HG02642 (cell line): ENCODE measurements at regions not wholly inside any gene's neighbourhood (a gene's known extent, or its start where the extent isn't known, plus 50 kb on each side); places are given as distances from the start of the nearest gene placed in this dataset.
"Not testable (repeated sequence)": the region's sequence is repeated elsewhere in the genome, so short reads cannot be mapped to it uniquely, and the experiment has no call there.

Experiments used
- ATAC-seq: cut with Tn5 transposase; IDR thresholded peaks from one replicate; pipeline ENCODE4 v1.9.1; 2021; ENCODE audit warnings: mild to moderate bottlenecking; ENCODE audit not compliant: unreplicated experiment, poor library complexity

DNA sequence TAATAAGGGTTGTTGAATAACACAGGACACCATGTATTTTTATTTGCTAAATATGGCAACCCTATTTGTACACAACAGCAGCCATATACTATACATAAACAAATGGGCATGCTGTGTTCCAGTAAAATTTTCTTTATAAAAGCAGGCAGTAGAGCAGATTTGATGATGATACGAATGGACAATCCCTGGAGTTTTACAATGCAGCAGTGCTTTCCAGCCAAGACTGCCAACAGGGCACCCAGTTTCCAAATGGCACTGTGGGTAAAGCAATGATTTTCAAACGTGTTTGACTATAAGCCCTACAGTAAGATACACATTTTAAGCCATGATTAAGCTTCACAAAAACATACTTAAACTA, 282.7 kb downstream of the NUAK1 start:
- no peak for ATAC-seq

DNA sequence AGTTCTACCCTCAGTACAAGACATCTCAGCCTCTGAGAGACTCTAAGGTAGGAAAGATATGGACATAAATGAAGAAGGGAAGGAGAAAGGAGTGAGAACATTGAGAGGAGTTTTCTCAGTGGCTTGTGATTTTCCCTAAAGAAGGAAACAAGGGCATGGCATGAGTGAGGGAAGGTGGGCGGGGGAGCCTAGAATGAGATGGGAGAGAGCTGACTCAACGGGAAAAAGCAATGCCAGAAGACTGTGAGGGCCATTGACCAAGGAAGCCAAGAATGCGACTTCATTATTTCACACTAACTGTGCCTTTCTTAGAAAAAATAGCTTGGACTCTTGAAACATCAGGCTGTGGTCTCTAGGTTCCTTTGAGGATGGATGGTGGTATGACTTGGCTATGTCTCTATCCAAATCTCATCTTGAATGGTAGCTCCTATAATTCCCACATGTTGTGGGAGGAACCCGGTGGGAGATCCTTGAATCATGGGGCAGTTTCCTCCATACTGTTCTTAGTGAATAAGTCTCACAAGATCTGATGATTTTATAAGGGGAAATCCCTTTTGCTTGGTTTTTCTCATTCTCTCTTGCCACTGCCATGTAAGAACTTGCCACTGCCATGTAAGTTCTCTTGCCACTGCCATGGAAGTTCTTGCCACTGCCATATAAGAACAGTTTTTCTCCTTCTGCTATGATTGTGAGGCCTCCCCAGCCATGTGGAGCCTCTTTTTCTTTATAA, 279.6 kb downstream of the NUAK1 start:
- no peak for ATAC-seq

DNA sequence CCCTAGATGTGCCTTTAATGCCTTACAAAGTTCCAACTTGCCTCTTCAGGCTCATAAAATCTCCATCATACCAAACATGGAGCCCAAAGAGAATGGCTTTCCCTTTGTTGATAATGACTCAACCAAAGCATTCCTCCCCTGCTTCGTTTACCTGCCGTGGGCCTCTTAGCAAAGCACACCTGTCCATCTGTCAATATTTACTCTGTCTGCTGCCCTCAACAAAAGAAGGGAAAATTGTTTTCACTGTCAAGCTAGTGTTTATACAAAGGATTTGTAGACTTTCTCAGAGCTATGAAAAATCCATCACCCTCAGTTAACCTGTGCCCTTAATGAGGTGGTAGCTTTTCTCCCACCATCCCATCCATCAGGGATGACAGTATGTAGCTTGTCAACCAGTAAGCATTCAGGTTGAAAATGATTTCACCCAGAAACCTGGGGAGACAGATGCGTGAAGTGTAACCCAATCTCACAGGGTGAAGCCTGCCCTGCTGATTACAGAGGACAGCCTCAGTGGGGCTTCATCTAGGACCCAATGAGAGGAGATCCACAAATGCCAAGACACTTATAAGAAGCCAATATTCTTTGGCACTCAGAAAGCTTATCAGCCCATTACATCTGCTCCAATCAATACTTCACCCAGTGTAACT, 278.1 kb downstream of the NUAK1 start:
- no peak for ATAC-seq

DNA sequence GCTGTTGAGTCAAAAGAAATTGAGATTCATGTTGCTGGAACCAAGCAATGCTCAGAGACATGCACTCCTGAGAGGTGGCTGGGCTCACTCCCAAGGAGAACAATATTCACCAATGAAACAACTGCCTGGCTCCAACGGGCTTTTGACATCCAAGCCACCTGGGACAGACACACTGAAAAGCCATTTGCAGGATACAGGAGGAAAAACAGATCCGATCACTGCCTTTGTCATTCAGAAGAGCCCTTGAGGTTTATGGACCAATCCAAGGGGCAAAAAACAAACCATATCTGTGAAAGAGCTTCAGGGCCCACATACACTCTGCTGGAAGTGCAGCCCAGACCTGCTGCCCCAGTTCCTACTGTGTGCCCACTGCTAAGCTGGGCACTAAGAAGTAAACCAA, 277.5 kb downstream of the NUAK1 start:
- no peak for ATAC-seq

DNA sequence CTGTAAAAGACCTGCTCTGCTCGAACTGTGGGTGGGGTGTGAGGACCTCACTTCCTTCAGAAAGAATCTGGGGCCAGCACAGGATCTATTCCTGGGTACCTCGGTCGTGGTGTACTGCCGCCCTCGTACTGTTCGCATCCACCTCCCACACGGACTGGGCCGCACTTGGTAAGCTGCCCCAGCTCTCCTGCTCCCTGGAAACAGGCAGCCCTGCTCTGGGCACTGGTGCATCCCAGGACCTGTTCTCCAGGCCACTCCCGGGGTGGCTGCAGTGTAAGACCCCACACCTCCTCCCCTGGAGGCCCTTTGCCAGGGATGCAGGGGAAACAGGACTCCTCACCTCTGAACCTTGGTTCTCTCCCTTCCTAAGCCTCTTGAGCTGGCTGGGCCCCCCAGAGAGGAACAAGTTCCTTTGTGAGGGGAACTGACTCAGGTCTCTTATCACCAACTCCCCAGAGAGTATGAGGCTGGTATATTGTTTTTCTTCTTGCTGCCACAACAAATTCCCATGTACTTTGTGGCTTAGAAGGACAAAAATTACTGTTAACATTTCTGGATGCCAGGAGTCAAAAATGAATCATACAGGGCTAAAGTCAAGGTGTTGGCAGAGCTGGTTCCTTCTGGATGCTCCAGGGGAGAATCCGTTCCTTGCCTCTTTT, 276.5 kb downstream of the NUAK1 start:
- ATAC-seq = no peak

DNA sequence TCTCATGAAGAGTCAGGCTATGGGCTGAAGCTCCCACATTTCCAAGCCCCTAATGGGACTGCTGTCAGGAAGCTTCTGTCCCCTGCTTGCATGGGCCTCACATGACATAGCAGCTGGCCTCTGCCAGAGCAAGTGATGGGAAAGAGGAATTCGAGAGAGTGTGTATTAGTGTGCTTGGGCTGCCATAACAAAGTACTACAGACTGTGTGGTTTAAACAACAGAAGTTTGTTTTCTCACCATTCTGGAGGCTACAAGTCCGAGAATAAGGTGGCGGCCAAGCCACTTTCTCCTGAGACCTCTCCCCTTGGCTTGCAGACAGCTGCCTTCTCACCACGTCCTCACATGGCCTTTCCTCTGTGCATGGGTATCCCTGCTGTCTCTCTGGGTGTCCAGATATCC, 274.4 kb downstream of the NUAK1 start:
- ATAC-seq = no peak

DNA sequence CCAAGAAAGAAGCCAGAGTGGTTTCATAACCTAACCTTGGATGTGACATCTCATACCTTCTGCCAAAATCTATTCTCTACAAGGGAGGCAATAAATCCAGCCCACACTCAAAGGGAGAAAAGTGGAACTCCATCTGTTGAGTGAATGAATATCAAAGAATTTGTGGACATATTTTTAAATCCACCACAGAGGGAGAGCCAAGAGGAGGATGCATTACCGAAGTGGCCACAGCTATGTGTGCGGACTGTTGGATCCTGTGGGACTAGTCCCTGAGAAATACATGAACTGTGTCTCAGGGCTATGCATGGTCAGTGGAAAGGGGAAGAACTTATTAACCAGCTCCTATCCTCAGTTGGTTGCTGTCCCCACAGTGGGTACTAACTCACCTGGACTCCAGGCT, 273.9 kb downstream of the NUAK1 start:
- no peak for ATAC-seq

DNA sequence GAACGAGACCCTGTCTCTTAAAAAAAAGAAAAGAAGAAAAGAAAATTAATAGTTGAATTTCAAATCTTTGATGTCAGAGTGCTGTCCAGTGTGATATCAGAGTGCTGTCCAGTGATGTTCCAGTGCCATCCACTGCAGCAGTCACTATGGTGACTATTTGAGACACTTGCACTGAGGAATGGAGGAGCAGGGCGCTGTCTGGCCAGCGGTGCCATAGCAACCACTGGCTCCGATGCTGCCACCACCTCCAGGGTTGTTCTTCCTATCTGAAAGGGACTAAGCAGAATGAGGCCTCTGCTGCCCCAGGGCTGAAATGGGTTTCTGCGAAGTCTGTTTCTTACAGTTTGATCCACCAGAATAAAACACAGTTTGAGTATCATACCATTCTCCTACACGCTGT, 272.9 kb downstream of the NUAK1 start:
- ATAC-seq = no peak

DNA sequence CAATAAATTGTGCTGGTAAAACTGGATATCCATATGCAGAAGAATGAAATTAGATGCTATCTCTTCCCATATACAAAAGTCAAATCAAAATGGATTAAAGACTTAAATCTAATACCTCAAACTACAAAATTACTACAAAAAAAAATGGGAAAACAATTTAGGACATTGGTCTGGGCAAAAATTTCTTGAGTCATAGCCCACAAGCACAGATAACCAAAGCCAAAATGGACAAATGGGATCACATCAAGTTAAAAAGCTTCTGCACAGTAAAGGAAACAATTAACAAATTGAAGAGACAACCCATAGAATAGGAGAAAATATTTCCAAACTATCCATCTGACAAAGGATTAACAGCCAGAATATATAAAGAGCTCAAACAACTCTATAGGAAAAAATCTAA, 264.6 kb downstream of the NUAK1 start:
- no peak for ATAC-seq

DNA sequence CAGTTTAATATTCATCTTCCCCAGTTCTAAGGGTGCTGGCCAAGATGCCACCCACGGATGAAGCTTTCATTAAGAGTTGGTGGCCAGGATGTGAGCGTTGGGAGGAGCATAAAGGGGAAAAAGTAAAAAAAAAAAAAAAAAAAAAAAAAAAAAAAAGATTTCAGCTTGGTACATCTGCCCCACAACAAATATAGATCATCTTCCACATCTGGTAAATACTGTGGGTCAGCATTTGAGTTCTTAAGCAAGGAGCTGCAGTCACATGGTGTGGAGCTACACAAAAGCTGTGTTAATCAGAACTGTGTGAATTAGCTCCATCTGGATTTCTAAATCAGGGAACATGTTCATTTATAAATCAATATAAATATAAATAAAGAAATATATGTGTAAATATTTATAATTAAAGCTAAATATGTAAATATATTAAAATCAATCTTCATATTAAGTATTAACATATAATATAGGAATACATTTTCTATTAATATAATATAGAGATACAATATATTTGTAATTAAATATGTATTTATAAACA, 262.3 kb downstream of the NUAK1 start:
- ATAC-seq = no peak

DNA sequence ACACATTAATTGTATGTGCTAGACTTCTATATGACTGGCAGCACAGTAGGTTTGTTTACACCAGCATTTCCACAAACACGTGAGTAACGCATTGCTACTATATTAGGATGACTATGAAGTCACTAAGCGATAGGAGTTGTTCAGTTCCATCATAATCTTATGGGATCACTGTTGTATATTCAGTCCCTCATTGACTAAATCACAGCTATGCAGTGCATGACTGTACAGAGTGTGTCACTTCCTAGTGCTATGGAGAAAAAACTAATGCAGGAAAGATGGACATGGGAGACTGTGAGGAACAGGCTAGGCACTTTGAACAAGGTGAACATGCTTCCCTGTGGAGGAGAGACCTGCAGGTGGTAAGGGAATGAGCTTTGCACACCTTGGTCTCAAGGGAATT, 259.8 kb downstream of the NUAK1 start:
- no peak for ATAC-seq

DNA sequence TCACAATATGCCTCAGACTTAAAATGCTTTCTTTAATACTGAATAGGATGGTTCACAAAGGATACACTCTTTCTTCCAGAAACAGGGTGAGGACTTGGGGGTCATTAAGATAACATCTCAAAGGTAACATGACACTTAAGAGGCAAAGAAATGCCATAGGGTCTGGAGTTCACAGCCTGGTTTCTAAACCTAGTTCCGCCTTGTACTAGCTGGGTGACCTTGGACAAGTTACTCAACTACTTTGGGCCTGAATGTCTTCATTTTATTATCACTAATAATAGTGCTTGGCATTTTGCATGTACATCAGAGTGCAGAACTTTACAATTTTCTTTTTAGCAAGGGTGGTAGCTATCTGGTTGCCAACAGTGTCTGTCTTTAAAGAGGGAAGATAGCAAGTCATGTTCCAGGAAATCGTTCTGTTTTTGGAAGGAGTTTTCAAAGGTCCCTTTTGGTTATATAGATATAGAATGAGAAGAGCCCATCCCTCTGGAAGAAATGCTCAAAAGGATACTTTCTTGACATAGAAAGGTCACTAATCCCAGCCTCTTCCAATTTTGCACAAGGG, 257.8 kb downstream of the NUAK1 start:
- ATAC-seq = no peak

DNA sequence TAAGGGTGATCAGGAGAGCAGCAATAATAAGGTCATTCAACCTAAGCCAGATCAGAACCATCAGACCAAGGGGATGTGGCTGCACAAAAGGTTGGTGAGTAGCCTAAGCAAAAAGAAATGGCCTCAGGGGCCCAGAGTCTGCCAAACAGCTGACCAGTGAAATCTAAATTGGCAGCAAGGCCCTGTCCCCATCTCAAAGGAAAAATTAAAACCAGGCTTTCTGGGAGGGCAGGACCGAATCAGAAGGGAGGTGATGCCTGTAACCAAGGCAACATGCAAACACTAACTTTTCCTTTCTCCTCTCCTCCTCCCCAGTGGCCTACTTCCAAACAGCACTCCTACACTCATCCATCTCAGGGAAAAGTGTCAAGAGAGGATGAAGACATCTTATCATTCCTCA, 256.4 kb downstream of the NUAK1 start:
- ATAC-seq = no peak

DNA sequence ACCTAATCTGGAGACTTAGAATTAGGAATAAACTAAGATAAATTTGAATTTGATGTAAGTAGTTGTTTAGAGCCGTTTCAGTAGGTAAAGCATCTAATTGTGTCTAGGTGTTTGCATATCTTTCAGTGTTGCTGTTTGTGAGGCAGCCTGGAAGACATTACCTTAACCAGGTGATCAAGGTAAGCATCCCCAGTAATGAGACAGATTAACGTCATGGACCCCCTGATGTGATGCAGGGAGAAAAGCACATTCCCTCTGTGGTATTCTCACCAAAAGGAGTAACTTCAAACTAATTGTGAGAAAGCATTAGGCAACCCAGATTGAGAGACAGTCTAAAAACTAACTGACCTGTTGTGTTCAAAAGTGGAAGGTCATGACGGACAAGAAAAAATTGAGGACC, 251.6 kb downstream of the NUAK1 start:
- no peak for ATAC-seq

DNA sequence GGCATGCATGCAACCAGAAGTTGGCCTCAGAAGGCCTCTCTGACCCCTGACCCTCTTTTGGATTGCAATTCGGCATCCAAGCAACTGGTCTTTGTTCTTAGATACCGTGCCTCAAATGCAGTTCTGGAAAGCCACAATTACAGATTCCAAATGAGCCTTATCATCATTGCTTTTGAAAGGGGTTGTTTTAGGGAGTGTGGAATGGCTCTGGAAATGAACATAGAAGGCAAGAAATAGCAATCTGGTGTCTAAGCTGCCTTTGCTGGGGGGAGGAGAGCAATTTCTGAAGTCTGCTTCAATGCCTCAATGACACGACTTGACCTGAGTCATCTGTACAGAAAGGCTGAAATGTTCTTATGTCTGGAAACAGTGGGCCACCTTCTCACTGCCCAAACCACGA, 250.1 kb downstream of the NUAK1 start:
- no peak for ATAC-seq

DNA sequence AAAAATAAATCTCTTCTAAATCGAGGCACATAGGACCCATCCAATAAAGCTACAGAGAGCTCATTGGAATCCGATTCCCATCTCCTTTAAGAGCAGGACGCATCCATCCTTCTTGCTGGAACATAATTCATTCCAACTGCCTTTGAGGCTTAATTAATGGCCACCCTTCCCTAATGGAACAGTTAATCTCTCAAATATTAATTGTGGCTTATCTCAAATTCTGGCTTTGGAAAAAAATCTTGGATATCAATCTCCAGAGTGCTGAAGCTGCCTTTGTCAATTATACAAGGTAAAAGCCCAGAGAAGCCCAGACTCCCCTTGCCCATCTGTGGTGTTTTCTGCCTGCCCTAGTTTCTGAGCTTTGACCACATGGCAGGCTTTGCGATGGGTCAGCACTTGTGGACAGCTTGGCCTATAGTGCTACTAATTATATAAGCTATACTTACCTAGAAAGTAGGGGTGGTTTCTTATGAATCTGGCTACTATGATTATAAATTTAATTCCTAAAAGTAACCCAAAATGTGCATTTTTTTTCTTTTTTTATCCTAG, 246.3 kb downstream of the NUAK1 start:
- ATAC-seq = no peak

DNA sequence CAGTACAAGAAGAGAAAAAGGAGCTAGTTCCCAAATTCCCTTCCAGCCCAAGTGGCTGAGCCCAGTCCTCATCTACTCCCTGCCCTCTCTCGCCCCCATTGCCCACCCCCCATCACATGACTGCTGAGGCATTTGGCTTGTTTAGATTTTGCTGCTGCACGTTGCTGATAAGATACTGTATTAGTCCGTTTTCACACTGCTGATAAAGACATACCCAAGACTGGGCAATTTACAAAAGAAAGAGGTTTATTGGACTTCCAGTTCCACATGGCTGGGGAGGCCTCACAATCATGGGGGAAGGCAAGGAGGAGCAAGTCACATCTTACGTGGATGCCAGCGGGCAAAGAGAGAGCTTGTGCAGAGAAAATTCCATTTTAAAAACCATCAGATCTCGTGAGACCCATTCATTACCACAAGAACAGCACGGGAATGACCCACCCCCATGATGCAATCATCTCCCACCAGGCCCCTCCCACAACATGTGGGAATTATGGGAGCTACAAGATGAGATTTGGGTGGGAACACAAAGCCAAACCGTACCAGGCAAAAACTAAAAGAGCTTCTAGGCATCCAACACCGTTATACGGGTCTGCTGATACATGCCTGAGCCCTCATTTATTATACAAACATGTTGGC, 243.4 kb downstream of the NUAK1 start:
- ATAC-seq = not testable (repeated sequence)

DNA sequence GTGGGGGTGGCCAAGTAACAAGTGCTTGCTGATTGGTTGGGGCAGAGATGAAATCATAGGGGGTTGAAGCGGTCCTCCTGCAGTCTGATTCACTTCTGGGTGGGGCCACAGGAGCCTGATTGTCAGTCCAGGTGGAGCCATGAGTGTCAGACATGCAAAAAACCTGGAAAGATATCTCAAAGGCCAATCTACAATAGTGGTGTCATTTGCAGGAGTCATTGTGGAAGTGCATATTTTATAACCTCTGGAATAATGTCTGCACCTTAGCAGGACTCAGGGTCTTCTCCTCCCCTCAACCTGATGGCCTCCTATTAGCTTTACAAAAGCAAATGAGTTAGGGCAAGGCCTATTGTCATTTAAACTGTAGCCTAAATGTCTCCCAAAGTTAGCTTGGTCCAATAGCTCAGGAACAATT, 241.4 kb downstream of the NUAK1 start:
- ATAC-seq = no peak

DNA sequence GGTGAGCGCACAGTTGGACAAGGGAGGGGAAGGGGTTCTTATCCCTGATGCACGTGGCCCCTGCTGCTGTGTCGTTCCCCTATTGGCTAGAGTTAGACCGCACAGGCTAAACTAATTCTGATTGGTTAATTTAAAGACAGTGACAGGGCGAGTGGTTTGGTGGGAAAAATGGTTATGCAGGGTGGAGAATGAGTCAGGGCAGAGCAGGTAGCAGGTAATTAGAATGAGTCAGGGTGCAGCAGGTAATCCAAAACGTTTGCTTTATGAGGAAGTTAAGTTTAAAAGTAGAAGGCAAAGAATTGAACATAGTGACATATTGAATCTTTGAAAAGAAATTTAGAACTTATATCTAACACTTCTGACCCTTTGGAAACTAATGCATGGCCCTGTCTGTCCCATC, 240.5 kb downstream of the NUAK1 start:
- not testable (repeated sequence) for ATAC-seq

DNA sequence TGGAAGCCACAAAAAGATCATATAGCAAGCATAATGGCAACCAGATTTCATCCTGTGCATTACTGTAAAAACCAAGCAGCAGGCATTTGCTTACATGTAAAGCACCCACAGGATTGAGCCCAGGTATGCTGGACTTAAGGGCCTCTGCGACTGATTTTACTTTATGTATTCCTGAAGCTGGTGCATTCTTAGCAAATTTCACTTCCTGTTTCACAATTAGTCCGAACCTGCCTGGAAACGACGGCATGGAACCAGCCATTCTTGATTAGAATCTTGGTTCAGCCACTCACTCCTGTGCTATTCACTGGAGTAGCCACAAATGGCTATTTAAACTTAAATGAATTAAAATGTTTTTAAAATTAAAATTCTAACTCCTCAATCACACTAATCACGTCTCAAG, 239.2 kb downstream of the NUAK1 start:
- no peak for ATAC-seq
